GM19025 (cell line): ENCODE measurements at regions not wholly inside any gene's neighbourhood (a gene's known extent, or its start where the extent isn't known, plus 50 kb on each side); places are given as distances from the start of the nearest gene placed in this dataset.

ENCODE experiments used
- ATAC-seq: cut with Tn5 transposase; IDR thresholded peaks from one replicate; pipeline ENCODE4 v1.9.1; 2021; ENCODE audit warnings: mild to moderate bottlenecking, low read depth, moderate library complexity; ENCODE audit not compliant: unreplicated experiment

DNA sequence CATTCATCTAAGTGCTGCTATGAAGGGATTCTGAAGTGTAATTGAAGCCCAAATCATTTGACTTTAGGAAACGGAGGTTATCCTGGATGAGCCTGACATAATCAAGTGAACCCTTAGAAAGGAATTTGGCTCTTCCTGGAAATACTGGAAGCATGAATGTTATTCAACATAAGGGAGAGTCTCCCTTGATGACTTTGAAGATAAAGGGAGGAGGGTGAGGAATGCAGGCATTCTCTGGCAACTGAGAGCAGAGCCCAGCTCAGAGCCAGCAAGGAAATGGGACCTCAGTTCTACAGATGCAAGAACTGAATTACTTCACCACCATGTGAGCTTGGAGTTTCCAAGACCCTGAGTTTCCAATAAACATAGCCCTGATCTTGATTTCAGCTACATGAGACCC, 168.2 kb downstream of the DLL1 start:
- ATAC-seq: no peak

DNA sequence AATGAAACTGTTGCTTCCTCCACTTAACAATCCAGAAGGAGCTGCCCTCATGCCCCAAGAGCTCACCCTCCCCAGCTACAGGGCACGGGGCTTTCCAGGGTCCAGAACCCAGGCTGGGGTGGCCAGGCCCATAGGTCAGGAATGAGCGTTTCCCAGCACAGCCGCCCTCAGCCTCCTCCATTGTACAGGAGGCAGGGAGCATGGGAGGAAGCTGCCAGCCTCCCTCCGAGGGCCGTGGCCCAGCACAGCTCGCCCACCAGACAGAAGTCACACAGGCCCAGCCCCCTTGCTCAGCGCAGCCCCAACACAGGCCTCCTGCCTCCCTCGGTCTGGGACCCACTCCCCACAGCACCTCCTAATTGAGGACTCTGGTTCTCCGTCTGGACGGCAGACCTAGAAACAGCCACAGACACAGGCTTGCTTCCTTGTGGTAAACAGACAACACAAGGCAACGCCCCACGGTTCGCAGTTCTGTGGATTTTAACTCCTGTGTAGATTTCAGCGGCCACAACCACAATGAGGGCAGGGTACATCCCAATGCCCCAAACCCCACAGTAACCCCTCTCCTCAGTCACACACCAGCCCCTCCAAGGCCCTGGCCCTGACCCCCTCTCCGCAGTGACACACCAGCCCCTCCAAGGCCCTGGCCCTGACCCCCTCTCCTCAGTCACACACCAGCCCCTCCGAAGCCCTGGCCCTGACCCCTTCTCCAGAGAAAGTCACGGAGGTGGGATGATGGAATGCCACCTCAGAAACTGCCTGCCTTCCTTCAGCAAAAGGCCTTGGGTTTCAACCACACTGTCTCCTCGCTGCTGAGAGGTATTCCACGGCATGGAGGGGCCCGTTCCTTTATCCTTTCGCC, 173.5 kb downstream of the DLL1 start:
- no peak for ATAC-seq

DNA sequence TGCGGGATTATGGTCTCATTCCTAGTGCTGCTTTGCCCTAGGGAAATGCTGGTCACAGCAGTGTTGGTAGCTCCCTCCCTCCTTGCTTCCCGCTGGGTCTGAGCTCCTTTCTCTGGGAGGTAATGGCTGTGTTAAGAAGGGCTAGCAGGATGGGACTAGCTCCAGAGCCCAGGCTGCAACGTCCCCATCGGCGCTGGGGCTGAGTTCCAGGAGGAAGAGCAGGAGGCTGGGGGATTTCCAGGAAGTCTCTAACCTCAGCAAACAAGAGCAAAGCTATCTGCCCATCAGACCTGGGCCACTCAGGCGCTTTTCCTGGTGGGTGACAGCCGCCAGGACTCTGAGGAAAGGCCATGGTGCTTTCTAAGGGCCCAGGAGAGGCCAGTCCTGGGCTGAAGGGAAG, 174.2 kb downstream of the DLL1 start:
- ATAC-seq: no peak

DNA sequence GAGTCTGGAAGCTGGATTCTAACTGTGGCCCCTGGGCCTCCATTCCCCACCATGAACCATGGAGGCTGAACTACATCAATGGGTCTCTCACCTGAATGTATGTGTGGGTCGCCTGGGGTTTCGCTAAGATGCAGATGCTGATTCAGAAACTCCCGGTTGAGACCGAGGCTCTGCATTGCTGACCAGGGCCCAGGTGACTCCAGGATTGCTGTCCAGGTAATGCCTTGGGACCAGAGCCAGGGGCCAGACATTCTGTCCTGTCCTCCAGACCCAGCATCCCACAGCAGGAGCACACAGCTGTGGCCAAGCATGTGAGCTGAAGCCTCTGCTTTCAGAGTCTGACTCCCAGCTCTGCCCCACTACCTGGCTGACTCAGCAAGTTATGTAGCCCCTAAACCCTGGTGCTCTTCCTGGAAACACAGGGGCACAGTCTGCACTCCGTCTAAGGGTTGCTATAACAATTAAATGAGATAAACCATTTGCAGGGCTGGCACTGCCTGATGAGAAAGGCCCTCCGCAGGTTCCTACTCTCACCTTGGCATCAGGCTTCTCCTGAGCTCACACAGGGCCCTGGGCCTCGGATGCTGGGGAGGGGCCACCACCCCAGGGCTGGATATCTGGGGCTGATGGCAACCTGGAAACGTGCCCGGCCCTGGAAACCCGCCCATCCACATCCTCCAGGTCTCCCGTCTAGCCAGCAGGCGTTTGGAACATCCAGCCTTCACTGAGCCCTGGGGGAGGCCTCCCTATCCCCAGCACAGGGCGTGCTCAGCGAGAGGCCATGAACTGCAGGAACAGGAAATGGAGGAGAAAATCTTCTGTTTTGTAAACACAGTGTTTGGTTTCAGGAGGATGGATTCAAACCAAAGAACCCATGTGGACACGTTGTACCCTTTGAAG, 175.7 kb downstream of the DLL1 start:
- ATAC-seq: no peak

DNA sequence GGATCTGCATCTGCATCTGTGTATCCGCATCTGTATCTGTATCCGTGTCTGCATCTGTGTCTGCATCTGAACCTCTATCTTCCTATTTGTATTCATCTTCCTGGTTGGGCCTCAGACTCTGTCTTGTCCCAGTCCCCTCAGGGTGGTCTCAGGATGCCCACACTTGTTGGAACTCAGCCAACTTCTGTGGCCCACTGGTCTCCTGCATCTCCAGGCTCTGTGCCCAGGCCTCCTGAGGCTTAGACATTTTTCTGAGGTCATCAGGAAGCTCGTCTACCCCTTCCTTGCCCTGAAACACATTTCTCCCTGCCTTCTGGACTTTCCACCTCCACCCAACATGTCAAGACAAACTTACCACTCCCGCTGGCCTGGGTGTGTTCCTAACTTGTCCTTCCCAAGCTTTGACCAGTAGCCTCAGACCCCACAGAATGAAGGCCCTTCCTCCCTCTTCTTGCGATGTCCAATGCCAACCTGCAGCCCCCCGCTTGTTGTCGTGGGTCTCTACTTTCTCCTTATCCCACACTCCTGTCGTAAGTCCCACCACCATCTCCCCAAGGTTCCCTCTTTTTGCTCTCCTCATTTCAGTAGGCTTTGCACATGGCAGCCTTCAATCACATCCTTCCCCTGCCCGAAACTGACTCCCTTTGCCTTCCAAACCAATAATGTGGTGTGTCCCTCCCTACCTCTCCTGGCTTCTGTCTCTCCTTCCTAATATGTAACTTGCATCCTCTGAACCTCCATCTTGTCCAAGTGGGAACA, 176.5 kb downstream of the DLL1 start:
- no peak for ATAC-seq

DNA sequence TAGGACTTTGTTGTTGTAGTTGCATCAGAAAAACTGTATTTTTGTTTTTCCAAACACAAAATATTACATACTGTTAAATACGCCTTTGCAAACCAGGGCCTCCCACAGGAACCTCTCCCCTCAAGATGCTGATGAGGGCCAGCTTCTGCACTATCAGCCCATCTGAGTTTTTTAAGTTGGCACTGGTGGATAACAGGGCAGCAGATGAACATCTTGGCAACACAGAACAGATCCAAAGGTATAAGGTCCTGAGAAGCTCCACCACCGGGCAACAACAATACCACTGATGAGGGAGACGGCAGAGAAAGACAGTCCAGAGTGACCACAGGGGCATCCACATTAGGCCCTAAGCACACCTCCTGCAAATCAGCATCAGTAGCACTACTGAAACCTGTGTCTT, 177.7 kb downstream of the DLL1 start:
- ATAC-seq: no peak

DNA sequence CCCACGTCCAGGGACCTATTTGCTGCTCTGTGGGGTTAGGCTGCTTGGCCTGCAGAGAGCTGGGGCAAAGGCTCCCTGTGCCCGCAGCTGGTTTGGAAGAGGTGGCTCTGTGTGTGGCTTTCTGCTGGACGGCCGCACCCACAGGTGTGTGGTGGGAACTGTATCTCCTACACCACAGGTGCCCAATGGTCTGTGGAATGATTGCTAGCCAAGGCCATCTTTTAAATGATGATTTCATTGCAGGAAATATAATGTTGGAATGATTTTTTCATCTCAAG, 178.4 kb downstream of the DLL1 start:
- ATAC-seq: no peak

DNA sequence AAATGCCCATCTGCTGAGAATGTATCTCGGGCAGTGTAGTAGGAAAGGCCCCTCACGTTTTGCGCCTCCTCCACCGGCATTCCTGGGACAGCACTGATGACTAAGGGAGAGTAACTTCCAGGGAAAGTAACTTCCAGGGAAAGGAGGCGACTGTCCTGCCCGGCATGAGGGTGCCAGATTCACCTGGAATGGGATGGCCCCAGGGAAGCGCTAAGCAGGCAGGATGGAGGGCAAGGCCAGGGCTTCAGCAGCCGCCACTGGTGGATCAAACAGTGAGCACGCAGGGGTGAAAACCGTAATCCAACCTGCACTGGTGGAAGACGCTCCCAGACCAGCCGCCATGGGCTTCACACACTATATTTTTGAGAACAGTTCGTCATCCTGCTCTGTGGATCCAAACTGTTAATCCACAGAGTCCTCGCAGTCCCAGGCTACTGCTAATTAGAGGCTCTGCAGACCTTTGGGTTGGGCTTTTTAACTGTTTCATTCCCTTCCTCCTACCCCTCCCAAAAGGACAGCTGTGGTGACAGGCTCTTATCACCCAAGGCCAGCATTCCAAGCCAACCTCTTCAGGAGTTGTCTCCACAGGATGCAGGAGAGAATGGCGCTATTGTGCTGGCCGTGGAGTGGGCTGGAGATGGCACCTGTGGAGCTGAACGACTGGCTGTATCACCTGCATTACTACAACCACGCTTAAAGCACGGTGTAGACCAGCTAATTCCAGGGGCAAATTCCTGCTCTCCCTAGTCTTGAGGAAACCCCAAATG, 178.9 kb downstream of the DLL1 start:
- no peak for ATAC-seq

DNA sequence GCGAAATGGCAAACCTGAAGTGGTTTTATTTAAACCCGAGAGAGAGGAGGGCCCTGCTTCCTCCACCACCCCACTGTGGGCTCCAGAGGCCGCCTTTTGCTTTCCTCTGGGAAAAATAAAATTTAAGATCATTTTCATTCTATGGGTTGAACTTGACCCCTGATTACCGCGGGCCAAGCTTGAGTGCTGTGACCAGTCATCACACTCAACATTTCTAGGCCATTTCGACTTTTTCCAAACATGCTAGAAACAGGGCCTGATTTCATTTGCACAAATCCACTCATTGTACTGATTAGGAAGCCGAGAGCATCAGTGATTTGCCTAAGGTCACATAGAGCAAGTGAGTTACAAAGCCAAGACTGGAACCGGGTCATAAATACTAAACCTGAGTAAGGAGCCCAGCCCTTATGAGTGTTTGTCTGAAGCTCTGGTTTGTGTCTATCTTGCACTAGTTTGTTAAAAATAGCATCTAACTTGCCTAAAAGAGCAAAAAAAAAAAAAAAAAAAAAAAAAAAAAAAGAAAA, 179.7 kb downstream of the DLL1 start:
- no peak for ATAC-seq

DNA sequence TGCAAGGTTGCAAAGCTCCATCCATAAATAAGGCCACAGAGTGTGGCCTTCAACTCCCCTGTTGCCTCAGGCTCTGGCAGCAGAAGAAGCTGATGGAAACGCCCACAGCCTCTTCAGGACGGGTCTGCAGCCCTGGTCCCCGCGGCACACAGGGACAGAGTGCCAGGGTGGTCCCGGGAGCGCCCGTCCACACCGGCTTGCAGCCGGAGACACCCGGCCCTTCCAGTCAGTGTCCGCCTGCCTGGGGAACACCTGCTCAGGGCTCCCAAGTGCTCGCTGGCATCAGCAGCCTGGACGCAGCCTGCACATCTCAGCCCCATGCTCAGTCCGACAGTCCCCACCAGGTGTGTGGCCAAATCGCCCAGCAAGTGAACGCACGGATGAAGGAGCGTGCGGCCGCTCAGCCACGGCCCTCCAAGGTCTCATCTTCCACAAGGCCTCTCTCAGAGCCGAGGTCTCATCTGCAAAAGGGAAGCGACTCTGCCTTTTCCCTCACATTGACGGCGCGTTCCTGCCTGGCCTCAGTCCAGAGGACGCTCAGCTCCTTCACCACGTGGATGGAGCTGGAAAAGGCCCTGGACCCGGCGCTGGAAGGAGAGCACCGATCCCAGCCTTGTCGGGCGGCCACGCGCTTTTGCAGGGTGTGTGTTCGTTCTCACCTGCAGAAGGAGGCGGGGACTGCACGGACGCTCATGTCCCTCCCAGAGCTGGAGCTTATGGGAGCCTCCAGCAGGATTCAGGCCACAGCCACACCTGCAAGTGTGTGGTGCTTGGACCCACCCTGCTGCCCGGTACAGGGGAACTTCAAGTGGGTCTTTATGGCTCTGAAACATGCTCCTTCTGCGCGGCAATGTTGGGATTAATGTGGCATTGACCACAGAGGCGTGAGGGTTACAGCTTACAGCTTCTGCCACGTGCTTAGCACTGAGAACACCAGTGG, 180.4 kb downstream of the DLL1 start:
- no peak for ATAC-seq

DNA sequence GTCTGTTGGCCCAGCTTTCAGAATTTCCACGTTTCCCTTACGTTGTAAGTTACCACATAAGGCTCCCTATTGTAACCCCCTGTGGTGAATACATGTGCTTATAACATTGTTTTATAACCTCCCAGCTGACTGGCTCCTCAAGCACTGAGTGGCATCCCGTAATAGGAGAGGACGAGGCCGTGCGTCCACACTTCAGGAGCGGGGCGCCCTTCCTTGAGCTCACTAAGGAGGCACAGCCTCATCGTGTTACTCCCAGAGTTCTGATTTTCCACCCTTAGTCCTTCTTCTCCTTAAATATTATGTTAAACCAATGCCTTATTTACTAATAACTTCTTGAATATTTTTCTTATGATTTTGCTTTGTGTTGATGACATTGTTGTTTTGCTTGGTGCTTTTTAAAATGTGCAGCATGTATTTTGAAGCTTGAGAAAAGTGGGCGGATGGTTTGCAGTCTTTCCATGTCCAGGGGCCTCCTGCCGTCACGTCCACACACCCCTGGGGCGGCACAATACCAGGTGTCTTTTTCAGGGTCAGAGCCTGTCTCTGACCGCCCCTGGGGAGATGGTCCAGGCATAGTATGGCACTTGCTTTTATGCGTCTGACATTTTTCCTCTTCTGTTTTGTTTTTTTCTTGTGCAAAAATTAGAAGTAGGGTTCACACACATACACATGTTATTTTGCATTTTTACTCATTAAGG, 181.8 kb downstream of the DLL1 start:
- ATAC-seq: no peak

DNA sequence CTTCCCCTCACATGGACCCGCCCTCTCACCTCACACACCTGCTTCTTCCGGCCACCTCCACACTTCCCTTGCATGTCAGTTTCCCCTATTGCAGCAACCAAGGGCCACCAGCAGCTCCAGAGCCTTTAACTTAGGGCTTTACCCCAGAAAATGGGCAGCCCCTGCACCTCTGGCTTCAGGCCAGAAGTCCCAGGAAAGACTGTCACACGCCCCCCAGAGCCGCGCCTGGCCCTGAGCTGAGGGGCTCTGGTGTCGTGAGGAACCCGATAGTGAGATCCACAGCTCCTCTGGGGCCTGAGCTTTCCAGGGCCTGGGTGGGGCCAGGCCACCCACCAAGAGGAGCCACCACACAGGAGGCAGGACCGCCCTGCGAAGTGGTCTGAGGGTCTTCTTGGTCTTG, 182.4 kb downstream of the DLL1 start:
- no peak for ATAC-seq

DNA sequence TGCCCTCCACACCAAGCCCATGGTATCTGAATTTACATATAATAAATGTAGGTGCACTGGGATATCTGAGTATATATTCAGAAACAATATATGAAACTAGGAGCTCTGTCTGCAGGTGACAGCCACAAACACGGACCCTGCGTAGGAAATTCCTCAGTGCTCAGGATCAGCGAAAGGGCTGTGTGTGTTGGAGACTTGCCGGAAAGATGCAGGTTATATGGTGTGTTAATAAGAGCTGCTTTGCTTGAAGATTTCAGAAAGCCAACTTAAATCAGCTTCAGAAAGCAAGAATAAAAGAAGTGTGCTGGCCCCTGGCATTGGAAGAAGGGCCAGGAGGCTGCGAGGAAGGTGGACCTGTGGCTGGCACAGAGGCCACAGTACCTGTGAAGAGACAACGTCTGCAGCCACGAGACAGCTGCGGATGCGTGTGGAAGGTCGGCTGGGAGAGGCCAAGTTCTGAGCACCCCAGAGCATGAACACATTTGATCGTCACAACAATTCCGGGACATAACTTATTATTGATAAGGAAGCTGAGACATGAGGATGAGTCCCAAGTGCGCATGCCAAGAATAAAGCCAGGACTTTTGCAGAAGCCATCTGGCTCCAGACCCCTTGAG, 183.2 kb downstream of the DLL1 start:
- ATAC-seq: no peak

DNA sequence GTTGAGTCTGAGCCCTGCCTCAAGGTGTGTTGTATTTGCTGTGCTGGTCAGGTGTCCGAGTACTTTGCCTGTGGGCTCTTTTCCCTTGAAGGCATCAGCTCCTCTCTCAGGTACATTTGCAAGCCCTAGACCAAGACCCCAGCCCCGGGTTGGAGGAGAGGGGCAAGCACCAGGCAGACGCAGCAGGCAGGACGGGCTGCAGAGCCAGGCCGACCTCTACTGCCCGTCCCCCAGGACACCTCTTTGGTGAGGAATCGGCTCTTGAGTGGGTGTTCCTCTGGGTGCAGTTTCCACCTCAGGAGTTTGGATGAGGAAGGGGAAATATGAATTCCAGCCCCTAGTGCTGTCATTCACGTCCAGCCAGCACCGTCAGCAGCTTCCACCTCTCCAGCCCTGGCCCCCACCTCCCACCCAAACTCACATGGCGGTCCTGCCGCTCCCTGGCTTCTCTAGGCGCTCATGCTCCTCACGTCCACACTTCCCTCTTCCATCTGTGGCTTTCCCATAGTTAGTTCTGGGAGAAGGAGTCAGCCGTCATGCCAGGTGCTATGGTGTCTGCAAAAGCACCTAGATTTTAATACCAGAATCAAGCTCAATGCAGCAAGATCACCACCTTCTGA, 183.9 kb downstream of the DLL1 start:
- ATAC-seq: no peak

DNA sequence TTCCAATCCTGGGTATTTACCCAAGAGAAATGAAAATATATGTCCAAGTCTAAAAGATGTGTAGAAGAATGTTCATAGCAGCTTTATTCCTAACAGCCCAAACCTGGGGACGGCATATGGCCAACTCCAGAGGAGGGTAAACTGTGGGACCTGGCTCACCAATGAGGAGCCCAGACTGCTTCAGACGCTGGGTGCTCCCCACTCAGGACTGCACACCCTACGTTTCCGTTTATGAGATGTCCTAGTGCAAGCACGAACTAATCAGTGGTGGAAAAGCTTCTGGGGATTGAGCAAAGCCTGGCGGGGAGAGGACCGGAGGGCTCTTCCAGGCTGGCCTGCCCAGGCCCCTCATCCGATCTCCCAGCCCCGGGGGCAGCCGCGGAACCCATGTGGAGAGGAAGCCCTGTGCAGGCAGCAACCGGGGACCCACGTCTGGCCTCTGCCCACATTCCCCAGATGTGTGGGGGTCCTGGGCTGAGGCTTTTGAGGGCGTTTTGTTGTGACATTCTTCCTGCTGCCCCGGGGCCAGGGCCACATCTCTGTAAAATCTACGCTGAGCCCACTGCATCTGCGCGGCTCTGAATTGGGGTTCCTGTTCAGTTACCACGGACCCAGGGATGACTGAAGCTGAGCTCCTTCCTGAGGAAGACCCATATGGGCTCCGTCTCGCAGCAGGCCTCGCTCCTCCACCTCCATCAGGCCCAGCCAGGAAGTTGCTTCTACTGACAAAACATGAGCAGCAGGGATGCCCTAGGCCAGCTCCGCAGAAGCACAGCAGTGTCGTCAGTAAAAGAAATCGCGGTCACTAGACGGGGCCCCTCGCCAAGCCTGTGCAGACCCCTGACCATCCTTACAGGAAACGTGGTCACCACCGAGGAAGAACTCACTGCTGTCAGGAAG, 188.0 kb downstream of the DLL1 start:
- ATAC-seq: no peak

DNA sequence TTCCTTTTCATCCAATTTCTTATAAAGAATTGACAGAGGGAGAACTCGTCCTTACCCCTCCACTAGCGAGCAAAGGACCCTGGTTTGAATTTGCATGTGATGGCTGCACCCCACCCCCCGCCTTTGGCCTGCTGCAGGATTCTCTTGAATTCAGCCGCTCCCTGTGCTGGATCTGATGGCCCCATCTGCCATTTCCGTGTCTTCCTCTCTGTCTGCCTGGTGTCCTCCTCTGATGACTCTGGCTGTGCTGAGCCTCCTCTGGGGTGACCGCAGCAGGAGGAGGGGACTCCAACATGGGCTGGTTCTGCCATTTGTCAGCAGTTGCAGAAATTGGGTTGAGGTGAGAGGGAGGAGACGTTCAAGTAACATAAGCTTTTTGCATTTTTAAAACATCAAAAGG, 188.8 kb downstream of the DLL1 start:
- ATAC-seq: no peak
